SIG-M5 treated with dmso at 0.1 percent for 504 hours (cell line): ENCODE measurements at regions not wholly inside any gene's neighbourhood (a gene's known extent, or its start where the extent isn't known, plus 50 kb on each side); places are given as distances from the start of the nearest gene placed in this dataset.
"Not testable (repeated sequence)": the region's sequence is repeated elsewhere in the genome, so short reads cannot be mapped to it uniquely, and the experiment has no call there.

Experiments
- DNase-seq: peaks from one replicate; lab custom pipeline; 2025; ENCODE audit not compliant: unreplicated experiment; lab: John Stamatoyannopoulos, UW

- no peak for DNase-seq
Measured at GRCh38 chr3:189375532-189375931, 203.8 kb downstream of the TPRG1 start.

GRCh38 chr3:189383630-189384029 lies 211.9 kb downstream of the TPRG1 start:
- DNase-seq = no peak

- not testable (repeated sequence) for DNase-seq
Measured at GRCh38 chr3:189385880-189386279, 214.1 kb downstream of the TPRG1 start.

GRCh38 chr3:189386739-189387138 lies 215.0 kb downstream of the TPRG1 start:
- no peak for DNase-seq

GRCh38 chr3:189389346-189389745 lies 217.6 kb downstream of the TPRG1 start:
- peak; percentile 70 for DNase-seq

- peak; percentile 95 for DNase-seq
Measured at GRCh38 chr3:189393598-189393997, 221.8 kb downstream of the TPRG1 start.

GRCh38 chr3:189394599-189395121 lies 222.9 kb downstream of the TPRG1 start:
- DNase-seq = peak; percentile 70

- DNase-seq = peak; percentile 88
Measured at GRCh38 chr3:189395825-189396224, 224.1 kb downstream of the TPRG1 start.

- DNase-seq = no peak
Measured at GRCh38 chr3:189398656-189399055, 226.9 kb downstream of the TPRG1 start.

GRCh38 chr3:189401196-189401595 lies 229.4 kb downstream of the TPRG1 start:
- DNase-seq = no peak

- DNase-seq = no peak
Measured at GRCh38 chr3:189403194-189403593, 228.0 kb upstream of the TP63 start.

GRCh38 chr3:189404024-189404423 lies 227.2 kb upstream of the TP63 start:
- no peak for DNase-seq

- DNase-seq = no peak
Measured at GRCh38 chr3:189404797-189405484, 226.2 kb upstream of the TP63 start.

GRCh38 chr3:189406148-189406547 lies 225.0 kb upstream of the TP63 start:
- no peak for DNase-seq

GRCh38 chr3:189410522-189410921 lies 220.7 kb upstream of the TP63 start:
- DNase-seq = no peak

- DNase-seq = no peak
Measured at GRCh38 chr3:189419038-189419437, 212.2 kb upstream of the TP63 start.

- DNase-seq = no peak
Measured at GRCh38 chr3:189419683-189420082, 211.5 kb upstream of the TP63 start.

- no peak for DNase-seq
Measured at GRCh38 chr3:189424922-189425321, 206.3 kb upstream of the TP63 start.

GRCh38 chr3:189429019-189429418 lies 202.2 kb upstream of the TP63 start:
- DNase-seq = no peak

GRCh38 chr3:189430166-189430565 lies 201.0 kb upstream of the TP63 start:
- no peak for DNase-seq

- DNase-seq = not testable (repeated sequence)
Measured at GRCh38 chr3:189442257-189442656, 188.9 kb upstream of the TP63 start.

- no peak for DNase-seq
Measured at GRCh38 chr3:189446959-189447560, 184.1 kb upstream of the TP63 start.

- no peak for DNase-seq
Measured at GRCh38 chr3:189449084-189449483, 182.1 kb upstream of the TP63 start.
